Stomach (tissue), 4 donors: ENCODE measurements at regions not wholly inside any gene's neighbourhood (a gene's known extent, or its start where the extent isn't known, plus 50 kb on each side); places are given as distances from the start of the nearest gene placed in this dataset.

Experiments used
- EP300 ChIP-seq: sonication (generic); formaldehyde crosslinking; IDR thresholded peaks from one replicate; pipeline ENCODE4 v1.6.1; 2017; ENCODE audit warnings: antibody characterized with exemption
- TF ChIP-seq, protein P1 (sequence below), 7 experiments: fragments of 450-650 bp in 4 of 7; fragments of 200-600 bp in 3 of 7; sonication (generic) in 3 of 7; IDR thresholded peaks; one replicate each; pipeline ENCODE4 v1.5.1; 2016 to 2019; ENCODE audit warnings: antibody characterized with exemption in 7 of 7, control low read depth in 2 of 7, mild to moderate bottlenecking in 1 of 7

DNA sequence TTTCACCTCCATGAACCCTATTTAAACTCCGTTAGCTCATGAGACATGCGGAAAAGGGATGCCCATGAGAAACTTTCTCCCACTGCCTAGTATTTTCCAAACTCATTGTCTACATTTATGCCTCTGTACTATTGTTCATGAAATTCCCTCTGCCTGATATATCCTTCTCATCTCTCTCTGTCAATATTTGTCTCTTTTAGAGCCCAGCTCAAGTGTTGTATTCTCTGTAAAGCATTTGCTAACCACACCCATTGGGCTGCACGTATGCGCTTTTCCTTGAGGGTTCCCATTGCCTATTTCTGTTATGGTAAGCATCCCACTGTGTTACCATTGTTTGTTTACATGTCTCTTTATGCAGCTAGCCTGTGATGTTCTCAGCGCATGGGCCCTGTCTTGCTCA lies 211.4 kb downstream of the MDFIC start:
- TF ChIP-seq EP300, result no peak
- TF ChIP-seq, protein P1, sequence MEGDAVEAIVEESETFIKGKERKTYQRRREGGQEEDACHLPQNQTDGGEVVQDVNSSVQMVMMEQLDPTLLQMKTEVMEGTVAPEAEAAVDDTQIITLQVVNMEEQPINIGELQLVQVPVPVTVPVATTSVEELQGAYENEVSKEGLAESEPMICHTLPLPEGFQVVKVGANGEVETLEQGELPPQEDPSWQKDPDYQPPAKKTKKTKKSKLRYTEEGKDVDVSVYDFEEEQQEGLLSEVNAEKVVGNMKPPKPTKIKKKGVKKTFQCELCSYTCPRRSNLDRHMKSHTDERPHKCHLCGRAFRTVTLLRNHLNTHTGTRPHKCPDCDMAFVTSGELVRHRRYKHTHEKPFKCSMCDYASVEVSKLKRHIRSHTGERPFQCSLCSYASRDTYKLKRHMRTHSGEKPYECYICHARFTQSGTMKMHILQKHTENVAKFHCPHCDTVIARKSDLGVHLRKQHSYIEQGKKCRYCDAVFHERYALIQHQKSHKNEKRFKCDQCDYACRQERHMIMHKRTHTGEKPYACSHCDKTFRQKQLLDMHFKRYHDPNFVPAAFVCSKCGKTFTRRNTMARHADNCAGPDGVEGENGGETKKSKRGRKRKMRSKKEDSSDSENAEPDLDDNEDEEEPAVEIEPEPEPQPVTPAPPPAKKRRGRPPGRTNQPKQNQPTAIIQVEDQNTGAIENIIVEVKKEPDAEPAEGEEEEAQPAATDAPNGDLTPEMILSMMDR (IDR thresholded peaks at IDR 0.05), result no peak
